ENCODE measurements at regions not wholly inside any gene's neighbourhood (a gene's known extent, or its start where the extent isn't known, plus 50 kb on each side); places are given as distances from the start of the nearest gene placed in this dataset.

GRCh38 chr5:12952409-12952808 lies 992.1 kb downstream of the DNAH5 start:
- TF ChIP-seq POLR2A (IDR thresholded peaks at IDR 0.05; ENCODE audit: low read length) (no peak), GATA1 (IDR thresholded peaks at IDR 0.05; ENCODE audit: low read depth, low read length) (no peak)
